ENCODE measurements at regions not wholly inside any gene's neighbourhood (a gene's known extent, or its start where the extent isn't known, plus 50 kb on each side); places are given as distances from the start of the nearest gene placed in this dataset.

DNA sequence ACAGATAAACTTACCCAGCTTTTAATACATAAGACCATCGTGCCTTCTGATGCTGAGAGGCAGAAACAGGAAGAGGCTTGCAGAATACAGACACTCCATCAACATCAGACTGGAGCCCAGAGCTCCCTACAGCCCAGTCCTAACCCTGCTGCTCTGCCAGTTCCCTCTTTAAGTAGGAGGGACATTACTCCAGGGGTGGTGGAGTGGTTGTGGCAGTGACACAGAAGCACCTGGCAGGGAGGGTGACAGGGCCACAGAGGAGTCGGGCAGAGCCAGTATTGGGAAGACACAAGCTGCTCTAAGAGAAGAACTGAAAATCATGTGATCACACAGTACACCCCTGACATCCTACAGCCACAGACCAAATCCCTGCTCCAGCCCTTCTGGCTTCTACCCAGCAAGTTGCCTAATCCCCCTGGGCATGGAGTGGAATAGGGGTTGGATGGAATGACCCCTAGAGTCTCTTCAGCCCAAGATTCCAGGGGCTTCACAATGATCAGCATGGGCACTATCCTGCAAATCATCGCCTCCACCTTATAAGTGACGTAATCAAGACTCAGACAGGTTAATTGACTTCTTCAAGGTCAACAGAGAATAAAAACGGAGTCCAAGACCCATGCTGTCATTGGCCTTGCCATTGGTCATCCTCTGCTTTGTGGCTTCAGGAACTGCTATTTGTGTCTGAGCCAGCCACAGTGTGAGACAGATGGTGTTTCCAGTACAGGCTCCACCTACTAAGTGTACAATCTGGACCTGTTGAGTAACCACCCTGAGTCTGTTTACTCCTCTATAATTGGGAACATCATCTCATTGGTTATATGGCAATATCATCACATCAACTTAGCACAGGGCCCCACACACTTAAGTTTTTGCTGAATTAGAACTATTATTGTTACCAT, 61.1 kb upstream of the ZMIZ1 start:
- no peak for DNase-seq

GRCh38 chr10:79009145-79009544, 59.6 kb upstream of the ZMIZ1 start:
- Histone ChIP-seq H4K5ac (ENCODE audit: low read length) (no peak overlapping the region), H2BK120ac (ENCODE audit: low read depth, low read length) (no peak overlapping the region), H3K79me1 (ENCODE audit: low read length) (no peaks in the 10 kb centered on the region), H4K8ac (ENCODE audit: low read depth, low read length) (no peak overlapping the region), H3K4me3 (ENCODE audit: low read length) (no peak overlapping the region), H2BK5ac (ENCODE audit: low read length) (no peak overlapping the region), H3K4me2 (ENCODE audit: low read length) (no peak overlapping the region), H3K27ac (ENCODE audit: low read depth, low read length) (no peak overlapping the region), H3K18ac (ENCODE audit: low read length) (no peak overlapping the region), H3K9ac (ENCODE audit: low read length) (no peak overlapping the region), H3K56ac (ENCODE audit: low read length) (no peak overlapping the region), H2BK15ac (replicated peaks; ENCODE audit: low read depth) (no peak overlapping the region), H3K23ac (ENCODE audit: low read length) (no peak overlapping the region), H3K27me3 (ENCODE audit: insufficient read depth, low read length, poor library complexity) (no peaks in the 10 kb centered on the region), H3K4me1 (ENCODE audit: control insufficient read depth, low read depth, low read length) (no peaks in the 10 kb centered on the region), H3K79me2 (ENCODE audit: control insufficient read depth, insufficient read depth, low read length) (no peaks in the 10 kb centered on the region), H2AK5ac (ENCODE audit: low read length) (no peak overlapping the region), H3K4ac (ENCODE audit: low read depth, low read length) (no peak overlapping the region), H3K36me3 (ENCODE audit: control insufficient read depth, insufficient read depth, low read length) (no peaks in the 10 kb centered on the region)
- no CpG with 5 or more reads among the region's 5 CpGs for WGBS (ENCODE audit: extremely low coverage, insufficient coverage, low lambda C conversion rate)
- no peak for DNase-seq

More for the DNA sequence above, 61.1 kb upstream of the ZMIZ1 start:
- Histone ChIP-seq H4K8ac (ENCODE audit: low read depth, low read length) (no peak overlapping the region), H2AK5ac (ENCODE audit: low read length) (no peak overlapping the region), H3K27me3 (ENCODE audit: insufficient read depth, low read length, poor library complexity) (no peaks in the 10 kb centered on the region), H3K4me2 (ENCODE audit: low read length) (no peak overlapping the region), H3K56ac (ENCODE audit: low read length) (no peak overlapping the region), H3K4me3 (ENCODE audit: low read length) (no peak overlapping the region), H3K27ac (ENCODE audit: low read depth, low read length) (no peak overlapping the region), H2BK120ac (ENCODE audit: low read depth, low read length) (no peak overlapping the region), H3K9ac (ENCODE audit: low read length) (no peak overlapping the region), H4K5ac (ENCODE audit: low read length) (no peak overlapping the region), H3K4ac (ENCODE audit: low read depth, low read length) (no peak overlapping the region), H3K4me1 (ENCODE audit: control insufficient read depth, low read depth, low read length) (no peaks in the 10 kb centered on the region), H3K18ac (ENCODE audit: low read length) (no peak overlapping the region), H3K23ac (ENCODE audit: low read length) (no peak overlapping the region), H3K79me2 (ENCODE audit: control insufficient read depth, insufficient read depth, low read length) (no peaks in the 10 kb centered on the region), H3K36me3 (ENCODE audit: control insufficient read depth, insufficient read depth, low read length) (no peaks in the 10 kb centered on the region), H3K79me1 (ENCODE audit: low read length) (no peaks in the 10 kb centered on the region), H2BK5ac (ENCODE audit: low read length) (no peak overlapping the region), H2BK15ac (replicated peaks; ENCODE audit: low read depth) (no peak overlapping the region)
- WGBS (ENCODE audit: extremely low coverage, insufficient coverage, low lambda C conversion rate) = no CpG with 5 or more reads among the region's 5 CpGs

- H2AK5ac ChIP-seq (ENCODE audit: low read length) = no peak overlapping the region
- H3K4me1 ChIP-seq (ENCODE audit: control insufficient read depth, low read depth, low read length) = no peaks in the 10 kb centered on the region
- no peak overlapping the region for H2BK5ac ChIP-seq (ENCODE audit: low read length)
- no peaks in the 10 kb centered on the region for H3K27me3 ChIP-seq (ENCODE audit: insufficient read depth, low read length, poor library complexity)
- H3K18ac ChIP-seq (ENCODE audit: low read length) = no peak overlapping the region
- no peak overlapping the region for H2BK15ac ChIP-seq (replicated peaks; ENCODE audit: low read depth)
- no CpG with 5 or more reads among the region's 4 CpGs for WGBS (ENCODE audit: extremely low coverage, insufficient coverage, low lambda C conversion rate)
- no peaks in the 10 kb centered on the region for H3K36me3 ChIP-seq (ENCODE audit: control insufficient read depth, insufficient read depth, low read length)
- no peaks in the 10 kb centered on the region for H3K79me2 ChIP-seq (ENCODE audit: control insufficient read depth, insufficient read depth, low read length)
- no peak overlapping the region for H2BK120ac ChIP-seq (ENCODE audit: low read depth, low read length)
- no peak overlapping the region for H3K4ac ChIP-seq (ENCODE audit: low read depth, low read length)
- no peak overlapping the region for H3K9ac ChIP-seq (ENCODE audit: low read length)
- no peak overlapping the region for H4K5ac ChIP-seq (ENCODE audit: low read length)
- no peak overlapping the region for H4K8ac ChIP-seq (ENCODE audit: low read depth, low read length)
- no peak overlapping the region for H3K4me2 ChIP-seq (ENCODE audit: low read length)
- no peaks in the 10 kb centered on the region for H3K79me1 ChIP-seq (ENCODE audit: low read length)
- no peak overlapping the region for H3K23ac ChIP-seq (ENCODE audit: low read length)
- no peak overlapping the region for H3K56ac ChIP-seq (ENCODE audit: low read length)
- H3K27ac ChIP-seq (ENCODE audit: low read depth, low read length) = no peak overlapping the region
- no peak overlapping the region for H3K4me3 ChIP-seq (ENCODE audit: low read length)
- no peak for DNase-seq
These were observed 56.2 kb upstream of the ZMIZ1 start for GRCh38 chr10:79012567-79012966.

GRCh38 chr10:79013406-79013987, 55.3 kb upstream of the ZMIZ1 start:
- no peak overlapping the region for H3K9ac ChIP-seq (ENCODE audit: low read length)
- H3K4me3 ChIP-seq (ENCODE audit: low read length) = no peak overlapping the region
- H4K5ac ChIP-seq (ENCODE audit: low read length) = no peak overlapping the region
- no CpG with 5 or more reads among the region's 12 CpGs for WGBS (ENCODE audit: extremely low coverage, insufficient coverage, low lambda C conversion rate)
- no peak overlapping the region for H2BK120ac ChIP-seq (ENCODE audit: low read depth, low read length)
- no peaks in the 10 kb centered on the region for H3K27me3 ChIP-seq (ENCODE audit: insufficient read depth, low read length, poor library complexity)
- no peak overlapping the region for H2AK5ac ChIP-seq (ENCODE audit: low read length)
- H3K23ac ChIP-seq (ENCODE audit: low read length) = no peak overlapping the region
- H3K79me1 ChIP-seq (ENCODE audit: low read length) = no peaks in the 10 kb centered on the region
- no peak overlapping the region for H3K27ac ChIP-seq (ENCODE audit: low read depth, low read length)
- H3K18ac ChIP-seq (ENCODE audit: low read length) = no peak overlapping the region
- no peaks in the 10 kb centered on the region for H3K4me1 ChIP-seq (ENCODE audit: control insufficient read depth, low read depth, low read length)
- H2BK5ac ChIP-seq (ENCODE audit: low read length) = no peak overlapping the region
- no peak overlapping the region for H3K56ac ChIP-seq (ENCODE audit: low read length)
- no peaks in the 10 kb centered on the region for H3K79me2 ChIP-seq (ENCODE audit: control insufficient read depth, insufficient read depth, low read length)
- no peaks in the 10 kb centered on the region for H3K36me3 ChIP-seq (ENCODE audit: control insufficient read depth, insufficient read depth, low read length)
- H3K4me2 ChIP-seq (ENCODE audit: low read length) = no peak overlapping the region
- no peak overlapping the region for H3K4ac ChIP-seq (ENCODE audit: low read depth, low read length)
- no peak overlapping the region for H4K8ac ChIP-seq (ENCODE audit: low read depth, low read length)
- no peak for DNase-seq
- H2BK15ac ChIP-seq (replicated peaks; ENCODE audit: low read depth) = no peak overlapping the region

- H2BK15ac ChIP-seq (replicated peaks; ENCODE audit: low read depth) = no peak overlapping the region
- peak overlapping the region; percentile 69 for H2AK5ac ChIP-seq (ENCODE audit: low read length)
- no peaks in the 10 kb centered on the region for H3K79me1 ChIP-seq (ENCODE audit: low read length)
- no peak overlapping the region for H3K4me2 ChIP-seq (ENCODE audit: low read length)
- no peak overlapping the region for H2BK120ac ChIP-seq (ENCODE audit: low read depth, low read length)
- no peak overlapping the region for H3K18ac ChIP-seq (ENCODE audit: low read length)
- no peak for DNase-seq
- no peak overlapping the region for H3K23ac ChIP-seq (ENCODE audit: low read length)
- no peak overlapping the region for H2BK5ac ChIP-seq (ENCODE audit: low read length)
- no peaks in the 10 kb centered on the region for H3K27me3 ChIP-seq (ENCODE audit: insufficient read depth, low read length, poor library complexity)
- H3K4me1 ChIP-seq (ENCODE audit: control insufficient read depth, low read depth, low read length) = no peaks in the 10 kb centered on the region
- no peak overlapping the region for H3K27ac ChIP-seq (ENCODE audit: low read depth, low read length)
- no peak overlapping the region for H3K9ac ChIP-seq (ENCODE audit: low read length)
- H3K4ac ChIP-seq (ENCODE audit: low read depth, low read length) = no peak overlapping the region
- H4K5ac ChIP-seq (ENCODE audit: low read length) = no peak overlapping the region
- no peak overlapping the region for H4K8ac ChIP-seq (ENCODE audit: low read depth, low read length)
- peak overlapping the region; percentile 56 for H3K56ac ChIP-seq (ENCODE audit: low read length)
- H3K36me3 ChIP-seq (ENCODE audit: control insufficient read depth, insufficient read depth, low read length) = no peaks in the 10 kb centered on the region
- no CpG with 5 or more reads among the region's 1 CpG for WGBS (ENCODE audit: extremely low coverage, insufficient coverage, low lambda C conversion rate)
- H3K79me2 ChIP-seq (ENCODE audit: control insufficient read depth, insufficient read depth, low read length) = no peaks in the 10 kb centered on the region
- no peak overlapping the region for H3K4me3 ChIP-seq (ENCODE audit: low read length)
These were observed 54.0 kb upstream of the ZMIZ1 start for GRCh38 chr10:79014796-79015195.

Data from mesendoderm (in vitro differentiated cells).